Tibial nerve (tissue), 3 donors: ENCODE measurements at regions not wholly inside any gene's neighbourhood (a gene's known extent, or its start where the extent isn't known, plus 50 kb on each side); places are given as distances from the start of the nearest gene placed in this dataset.

Experiments used
- POLR2A ChIP-seq, 2 donors: fragments of 450-650 bp; IDR thresholded peaks; one replicate each; pipeline ENCODE4 v1.6.1; 2017; ENCODE audit warnings: antibody characterized with exemption in 2 of 2, mild to moderate bottlenecking in 2 of 2, moderate library complexity in 2 of 2
- TF ChIP-seq, protein P1 (sequence below), 5 experiments: fragments of 200-600 bp in 3 of 5; fragments of 450-650 bp in 2 of 5; sonication (generic) in 3 of 5; IDR thresholded peaks; one replicate each; pipeline ENCODE4 v1.5.1; 2016 to 2019; ENCODE audit warnings: antibody characterized with exemption in 5 of 5, mild to moderate bottlenecking in 3 of 5, moderate library complexity in 2 of 5

DNA sequence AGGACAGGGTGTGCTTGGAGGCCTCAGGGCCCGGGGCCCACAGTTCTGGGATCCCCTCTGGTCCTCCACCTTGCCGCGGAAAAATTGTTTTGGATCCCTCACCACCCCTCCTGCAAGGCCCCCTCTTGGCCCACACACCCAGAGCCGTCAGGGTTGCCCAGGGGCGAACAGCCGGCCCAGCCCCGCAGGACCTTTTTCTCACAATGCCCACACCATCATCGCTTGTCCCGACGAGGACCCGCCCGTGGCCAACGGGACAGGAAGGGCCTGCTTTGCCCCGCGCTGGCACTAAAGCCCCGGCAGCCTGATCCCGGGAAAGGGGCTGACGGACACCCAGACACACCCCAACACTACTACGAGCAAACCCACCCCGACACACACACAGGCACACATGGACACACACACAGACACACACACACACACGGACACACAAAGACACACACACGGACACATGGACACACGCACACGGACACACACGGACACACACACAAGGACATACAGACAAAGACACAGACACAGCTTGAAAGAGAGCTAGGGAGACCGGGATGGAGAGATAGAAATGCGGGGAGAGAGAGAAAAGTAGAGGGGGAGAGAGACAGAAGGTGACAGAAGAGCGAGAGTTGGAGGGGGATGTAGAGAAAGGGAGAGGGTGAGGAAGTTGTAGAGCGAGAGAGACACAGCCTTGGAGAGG is 1493.5 kb upstream of the DEFB115 start:
- TF ChIP-seq, protein P1, sequence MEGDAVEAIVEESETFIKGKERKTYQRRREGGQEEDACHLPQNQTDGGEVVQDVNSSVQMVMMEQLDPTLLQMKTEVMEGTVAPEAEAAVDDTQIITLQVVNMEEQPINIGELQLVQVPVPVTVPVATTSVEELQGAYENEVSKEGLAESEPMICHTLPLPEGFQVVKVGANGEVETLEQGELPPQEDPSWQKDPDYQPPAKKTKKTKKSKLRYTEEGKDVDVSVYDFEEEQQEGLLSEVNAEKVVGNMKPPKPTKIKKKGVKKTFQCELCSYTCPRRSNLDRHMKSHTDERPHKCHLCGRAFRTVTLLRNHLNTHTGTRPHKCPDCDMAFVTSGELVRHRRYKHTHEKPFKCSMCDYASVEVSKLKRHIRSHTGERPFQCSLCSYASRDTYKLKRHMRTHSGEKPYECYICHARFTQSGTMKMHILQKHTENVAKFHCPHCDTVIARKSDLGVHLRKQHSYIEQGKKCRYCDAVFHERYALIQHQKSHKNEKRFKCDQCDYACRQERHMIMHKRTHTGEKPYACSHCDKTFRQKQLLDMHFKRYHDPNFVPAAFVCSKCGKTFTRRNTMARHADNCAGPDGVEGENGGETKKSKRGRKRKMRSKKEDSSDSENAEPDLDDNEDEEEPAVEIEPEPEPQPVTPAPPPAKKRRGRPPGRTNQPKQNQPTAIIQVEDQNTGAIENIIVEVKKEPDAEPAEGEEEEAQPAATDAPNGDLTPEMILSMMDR (IDR thresholded peaks at IDR 0.05), result no peak
- TF ChIP-seq POLR2A (IDR thresholded peaks at IDR 0.05), result no peak
